DOHH2 (cell line): ENCODE measurements at regions not wholly inside any gene's neighbourhood (a gene's known extent, or its start where the extent isn't known, plus 50 kb on each side); places are given as distances from the start of the nearest gene placed in this dataset.
"Not testable (repeated sequence)": the region's sequence is repeated elsewhere in the genome, so short reads cannot be mapped to it uniquely, and the experiment has no call there.

Source experiments
- H3F3A ChIP-seq: fragments of 200-600 bp; sonication (generic), shearing (Covaris generic); 2 replicates; pipeline ENCODE4 v1.6.0; 2016; ENCODE audit warnings: antibody characterized with exemption, mild to moderate bottlenecking; ENCODE audit not compliant: control insufficient read depth, insufficient read depth
- H3K27ac ChIP-seq: fragments of 200-600 bp; sonication (generic); 2 replicates; pipeline ENCODE4 v1.5.1; 2014; ENCODE audit warnings: low read depth, mild to moderate bottlenecking, low read length, moderate library complexity
- H3K27me3 ChIP-seq: fragments of 200-600 bp; sonication (generic); 2 replicates; pipeline ENCODE4 v1.6.1; 2014; ENCODE audit warnings: mild to moderate bottlenecking, low read length, mixed read lengths; ENCODE audit not compliant: control insufficient read depth
- H3K36me3 ChIP-seq: fragments of 200-600 bp; sonication (generic); 2 replicates; pipeline ENCODE4 v1.6.1; 2014; ENCODE audit warnings: mild to moderate bottlenecking, low read length, moderate library complexity, mixed read lengths; ENCODE audit not compliant: control insufficient read depth
- H3K4me1 ChIP-seq: fragments of 200-600 bp; sonication (generic); 2 replicates; pipeline ENCODE4 v1.6.1; 2014; ENCODE audit warnings: mild to moderate bottlenecking, low read length, mixed read lengths; ENCODE audit not compliant: control insufficient read depth
- H3K4me2 ChIP-seq: fragments of 200-600 bp; sonication (generic); 2 replicates; pipeline ENCODE4 v1.6.0; 2014; ENCODE audit warnings: mild to moderate bottlenecking, low read length, moderate library complexity
- H3K4me3 ChIP-seq: fragments of 200-600 bp; sonication (generic); 2 replicates; pipeline ENCODE4 v1.5.1; 2014; ENCODE audit warnings: mild to moderate bottlenecking, low read length, mixed read lengths
- H3K79me2 ChIP-seq: fragments of 200-600 bp; sonication (generic); 2 replicates; pipeline ENCODE4 v1.6.1; 2014; ENCODE audit warnings: mild to moderate bottlenecking, low read length, mixed read lengths; ENCODE audit not compliant: control insufficient read depth
- H3K9me2 ChIP-seq: fragments of 200-600 bp; sonication (generic); replicated peaks from 2 replicates; pipeline ENCODE4 v1.6.1; 2014; ENCODE audit warnings: mild to moderate bottlenecking, low read length, mixed read lengths; ENCODE audit not compliant: control insufficient read depth
- H3K9me3 ChIP-seq: fragments of 200-600 bp; sonication (generic); 2 replicates; pipeline ENCODE4 v1.6.1; 2014; ENCODE audit warnings: antibody characterized with exemption, low read length, mixed read lengths; ENCODE audit not compliant: control insufficient read depth, insufficient read depth
- H4K20me1 ChIP-seq: fragments of 200-600 bp; sonication (generic); 2 replicates; pipeline ENCODE4 v1.6.0; 2014; ENCODE audit warnings: low read depth, mild to moderate bottlenecking, antibody characterized with exemption, low read length, moderate library complexity; ENCODE audit not compliant: control insufficient read depth, insufficient read depth
- EZH2phosphoT487 ChIP-seq: fragments of 200-600 bp; sonication (generic); IDR thresholded peaks from 2 replicates; pipeline ENCODE4 v1.6.1; 2017; ENCODE audit warnings: borderline replicate concordance, mild to moderate bottlenecking, antibody characterized with exemption, low read length, moderate library complexity, mixed read lengths
- TF ChIP-seq, protein P1 (sequence below): fragments of 200-600 bp; sonication (generic); IDR thresholded peaks from one replicate; pipeline ENCODE4 v1.5.1; 2014; ENCODE audit warnings: antibody characterized with exemption, mild to moderate bottlenecking, low read depth, low read length; ENCODE audit not compliant: poor library complexity, severe bottlenecking

DNA sequence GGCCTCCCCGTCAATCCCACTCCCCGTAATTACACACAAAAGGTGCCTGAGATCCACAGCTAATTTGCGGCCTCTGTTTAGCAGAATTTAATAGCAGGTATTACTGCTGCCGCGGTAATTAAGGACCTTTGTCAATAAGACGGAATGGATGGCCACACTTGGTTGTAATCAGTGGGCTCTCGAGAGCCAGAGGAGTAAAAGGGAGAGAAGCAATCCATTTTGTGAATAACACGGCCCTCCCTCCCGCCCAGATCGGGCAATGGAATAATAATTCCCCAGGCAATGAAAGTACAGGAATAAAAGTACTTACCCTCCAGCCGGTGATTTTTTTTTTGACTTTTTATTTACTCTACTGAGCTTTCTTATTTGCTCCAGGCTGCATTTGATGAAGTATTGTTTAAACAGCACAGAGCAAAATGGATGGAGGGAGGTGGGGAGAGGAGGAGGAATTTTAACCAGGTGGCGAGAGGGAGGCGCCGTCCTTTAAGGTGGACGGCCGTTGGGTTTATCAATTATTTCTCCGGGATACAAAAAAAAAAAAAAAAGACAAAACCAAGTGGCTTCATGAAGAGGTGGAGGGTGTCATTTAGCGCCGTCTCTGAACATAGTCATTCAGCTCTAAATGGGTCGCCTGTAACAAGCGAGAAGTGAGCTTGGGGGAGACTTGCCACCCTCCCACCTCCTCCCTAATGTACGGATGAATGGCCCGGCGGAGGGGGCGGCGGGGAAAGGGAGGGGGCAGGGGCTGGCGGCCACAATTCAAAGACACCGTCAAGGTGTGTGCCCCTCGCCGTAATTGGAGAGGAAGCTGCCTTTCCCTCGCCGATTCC lies 120.3 kb downstream of the BUB3 start:
- H3K4me1 ChIP-seq = no peaks in the 10 kb centered on the region
- no peaks in the 10 kb centered on the region for H3K9me3 ChIP-seq
- no peak overlapping the region for H3K27ac ChIP-seq
- H3K9me2 ChIP-seq = no peaks in the 10 kb centered on the region
- no peaks in the 10 kb centered on the region for H3K36me3 ChIP-seq
- H3F3A ChIP-seq = no peaks in the 10 kb centered on the region
- no peaks in the 10 kb centered on the region for H3K27me3 ChIP-seq
- TF ChIP-seq EZH2phosphoT487 = no peak
- TF ChIP-seq, protein P1, sequence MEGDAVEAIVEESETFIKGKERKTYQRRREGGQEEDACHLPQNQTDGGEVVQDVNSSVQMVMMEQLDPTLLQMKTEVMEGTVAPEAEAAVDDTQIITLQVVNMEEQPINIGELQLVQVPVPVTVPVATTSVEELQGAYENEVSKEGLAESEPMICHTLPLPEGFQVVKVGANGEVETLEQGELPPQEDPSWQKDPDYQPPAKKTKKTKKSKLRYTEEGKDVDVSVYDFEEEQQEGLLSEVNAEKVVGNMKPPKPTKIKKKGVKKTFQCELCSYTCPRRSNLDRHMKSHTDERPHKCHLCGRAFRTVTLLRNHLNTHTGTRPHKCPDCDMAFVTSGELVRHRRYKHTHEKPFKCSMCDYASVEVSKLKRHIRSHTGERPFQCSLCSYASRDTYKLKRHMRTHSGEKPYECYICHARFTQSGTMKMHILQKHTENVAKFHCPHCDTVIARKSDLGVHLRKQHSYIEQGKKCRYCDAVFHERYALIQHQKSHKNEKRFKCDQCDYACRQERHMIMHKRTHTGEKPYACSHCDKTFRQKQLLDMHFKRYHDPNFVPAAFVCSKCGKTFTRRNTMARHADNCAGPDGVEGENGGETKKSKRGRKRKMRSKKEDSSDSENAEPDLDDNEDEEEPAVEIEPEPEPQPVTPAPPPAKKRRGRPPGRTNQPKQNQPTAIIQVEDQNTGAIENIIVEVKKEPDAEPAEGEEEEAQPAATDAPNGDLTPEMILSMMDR = no peak
- no peaks in the 10 kb centered on the region for H3K79me2 ChIP-seq
- no peak overlapping the region for H3K4me2 ChIP-seq
- H3K4me3 ChIP-seq = no peak overlapping the region
- no peaks in the 10 kb centered on the region for H4K20me1 ChIP-seq

DNA sequence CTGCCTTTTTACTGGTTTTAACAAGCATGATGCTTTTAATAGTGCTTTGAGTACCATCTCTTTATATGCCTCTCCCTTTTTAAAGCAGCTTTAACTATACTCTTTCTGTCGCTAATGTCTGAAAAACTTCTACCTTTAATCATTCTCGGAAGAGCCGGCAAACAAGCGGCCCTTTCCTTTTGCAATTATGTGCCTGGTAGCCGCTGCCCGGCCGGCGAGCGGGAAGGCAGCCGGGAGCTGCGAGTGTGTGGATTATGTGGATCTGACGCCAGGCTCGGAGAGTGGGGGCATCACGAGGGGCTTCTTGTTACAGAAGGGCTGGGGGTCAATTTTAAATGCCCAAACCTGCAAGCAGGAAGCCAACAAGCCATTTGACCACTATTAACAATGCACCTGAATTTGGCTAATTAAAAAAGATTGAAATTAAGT lies 120.9 kb downstream of the BUB3 start:
- Histone ChIP-seq H3K4me3 (no peak overlapping the region), H3K79me2 (no peaks in the 10 kb centered on the region), H3K4me1 (no peaks in the 10 kb centered on the region), H3K9me3 (no peaks in the 10 kb centered on the region), H3F3A (no peaks in the 10 kb centered on the region), H3K27me3 (no peaks in the 10 kb centered on the region), H3K4me2 (no peak overlapping the region), H4K20me1 (no peaks in the 10 kb centered on the region), H3K27ac (no peak overlapping the region), H3K36me3 (no peaks in the 10 kb centered on the region), H3K9me2 (no peaks in the 10 kb centered on the region)
- TF ChIP-seq EZH2phosphoT487 = no peak
- TF ChIP-seq, protein P1 = no peak

DNA sequence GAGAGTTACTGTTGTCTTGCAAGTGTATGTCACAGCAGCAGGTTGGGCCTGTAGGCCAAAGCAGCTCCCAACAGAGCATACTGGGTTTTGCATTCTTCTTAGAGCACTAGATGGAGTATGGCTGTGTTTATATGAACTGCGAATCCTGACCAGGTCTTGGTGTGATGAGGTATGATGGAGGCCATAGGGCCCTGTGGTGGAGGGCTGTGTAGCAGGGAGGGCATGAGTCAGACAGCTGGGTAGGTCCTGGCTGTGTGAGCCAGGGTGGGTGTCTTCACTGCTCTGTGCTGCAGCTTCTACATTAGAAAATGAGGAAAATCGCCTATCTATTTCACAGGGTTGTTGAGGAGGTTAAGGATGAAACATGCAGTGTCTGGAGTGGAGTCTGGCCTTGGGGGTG lies 124.2 kb downstream of the BUB3 start:
- Histone ChIP-seq H3K27ac (no peak overlapping the region), H4K20me1 (no peaks in the 10 kb centered on the region), H3K4me1 (no peaks in the 10 kb centered on the region), H3K9me2 (no peaks in the 10 kb centered on the region), H3K36me3 (no peaks in the 10 kb centered on the region), H3K79me2 (no peaks in the 10 kb centered on the region), H3F3A (no peaks in the 10 kb centered on the region), H3K9me3 (no peaks in the 10 kb centered on the region), H3K4me3 (no peak overlapping the region), H3K27me3 (no peaks in the 10 kb centered on the region), H3K4me2 (no peak overlapping the region)
- no peak for TF ChIP-seq EZH2phosphoT487

DNA sequence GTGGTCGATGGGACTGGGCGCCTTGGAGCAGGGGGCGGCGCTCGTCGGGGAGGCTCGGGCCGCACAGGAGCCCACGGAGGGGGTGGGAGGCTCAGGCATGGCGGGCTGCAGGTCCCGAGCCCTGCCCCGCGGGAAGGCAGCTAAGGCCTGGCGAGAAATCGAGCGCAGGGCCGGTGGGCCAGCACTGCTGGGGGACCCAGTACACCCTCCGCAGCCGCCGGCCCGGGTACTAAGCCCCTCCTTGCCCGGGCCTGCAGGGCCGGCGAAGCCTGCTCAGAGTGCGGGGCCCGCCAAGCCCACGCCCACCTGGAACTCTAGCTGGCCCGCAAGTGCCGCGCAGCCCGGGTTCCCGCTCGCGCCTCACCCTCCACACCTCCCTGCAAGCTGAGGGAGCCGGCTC lies 129.2 kb downstream of the BUB3 start:
- H3K27me3 ChIP-seq, H3K9me3 ChIP-seq, H3F3A ChIP-seq, H3K4me3 ChIP-seq, H3K9me2 ChIP-seq, H4K20me1 ChIP-seq, H3K79me2 ChIP-seq, H3K36me3 ChIP-seq, H3K4me1 ChIP-seq, H3K27ac ChIP-seq, H3K4me2 ChIP-seq: not testable (repeated sequence)
